ENCODE measurements at regions not wholly inside any gene's neighbourhood (a gene's known extent, or its start where the extent isn't known, plus 50 kb on each side); places are given as distances from the start of the nearest gene placed in this dataset.
"Not testable (repeated sequence)": the region's sequence is repeated elsewhere in the genome, so short reads cannot be mapped to it uniquely, and the experiment has no call there.

DNA sequence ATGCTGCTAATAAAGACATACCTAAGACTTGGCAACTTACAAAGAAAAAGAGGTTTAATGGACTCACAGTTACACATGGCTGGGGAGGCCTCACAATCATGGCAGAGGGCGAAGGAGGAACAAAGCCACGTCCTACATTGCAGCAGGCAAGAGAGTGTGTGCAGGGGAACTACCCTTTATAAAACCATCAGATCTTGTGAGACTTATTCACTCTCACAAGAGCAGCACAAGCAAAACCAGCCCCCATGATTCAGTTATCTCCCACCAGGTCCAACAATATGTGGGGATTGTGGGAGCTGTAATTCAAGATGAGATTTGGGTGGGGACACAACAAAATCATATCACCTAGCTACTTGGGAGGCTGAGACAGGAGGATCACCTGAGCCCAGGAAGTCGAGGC lies 202.4 kb downstream of the FAM43A start:
- DNase-seq, result not testable (repeated sequence)

DNA sequence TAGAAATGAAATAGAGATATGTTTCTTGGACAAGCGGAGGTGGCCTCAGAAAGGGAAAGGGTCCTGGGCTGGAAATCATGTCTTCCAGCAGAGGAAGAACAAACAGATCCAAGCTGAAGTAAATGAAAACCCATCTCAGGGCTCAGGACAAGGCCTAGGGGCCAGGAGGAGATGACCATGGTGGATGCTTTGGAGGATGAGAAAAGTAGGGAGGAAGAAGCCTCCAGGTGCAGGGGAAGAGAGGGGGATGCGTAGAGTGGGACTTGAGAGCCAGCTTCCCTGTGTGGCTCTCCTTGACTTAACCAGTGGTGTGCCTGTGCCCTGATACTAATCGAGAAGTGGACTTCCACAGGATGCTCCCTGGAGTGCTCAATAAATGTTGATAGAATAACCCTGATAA lies 203.2 kb downstream of the FAM43A start:
- DNase-seq, result no peak

DNA sequence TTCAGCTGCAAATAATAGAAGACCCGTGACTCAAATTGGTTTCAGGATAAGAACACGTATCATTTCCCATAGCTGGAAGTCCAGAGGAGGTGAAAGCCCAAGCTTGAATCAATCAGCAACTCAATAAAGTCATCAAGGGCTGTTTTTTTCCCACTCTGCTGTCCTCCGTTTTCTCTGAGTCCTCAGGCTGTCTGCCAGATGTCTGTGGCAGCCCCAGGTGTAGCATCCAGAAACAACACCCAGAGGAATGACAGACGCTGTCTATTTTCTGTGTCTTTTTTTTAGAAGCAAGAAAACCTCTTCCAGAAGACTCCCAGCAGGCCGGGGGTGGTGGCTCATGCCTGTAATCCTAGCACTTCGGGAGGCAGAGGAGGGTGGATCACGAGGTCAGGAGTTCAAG lies 204.4 kb downstream of the FAM43A start:
- no peak for DNase-seq

DNA sequence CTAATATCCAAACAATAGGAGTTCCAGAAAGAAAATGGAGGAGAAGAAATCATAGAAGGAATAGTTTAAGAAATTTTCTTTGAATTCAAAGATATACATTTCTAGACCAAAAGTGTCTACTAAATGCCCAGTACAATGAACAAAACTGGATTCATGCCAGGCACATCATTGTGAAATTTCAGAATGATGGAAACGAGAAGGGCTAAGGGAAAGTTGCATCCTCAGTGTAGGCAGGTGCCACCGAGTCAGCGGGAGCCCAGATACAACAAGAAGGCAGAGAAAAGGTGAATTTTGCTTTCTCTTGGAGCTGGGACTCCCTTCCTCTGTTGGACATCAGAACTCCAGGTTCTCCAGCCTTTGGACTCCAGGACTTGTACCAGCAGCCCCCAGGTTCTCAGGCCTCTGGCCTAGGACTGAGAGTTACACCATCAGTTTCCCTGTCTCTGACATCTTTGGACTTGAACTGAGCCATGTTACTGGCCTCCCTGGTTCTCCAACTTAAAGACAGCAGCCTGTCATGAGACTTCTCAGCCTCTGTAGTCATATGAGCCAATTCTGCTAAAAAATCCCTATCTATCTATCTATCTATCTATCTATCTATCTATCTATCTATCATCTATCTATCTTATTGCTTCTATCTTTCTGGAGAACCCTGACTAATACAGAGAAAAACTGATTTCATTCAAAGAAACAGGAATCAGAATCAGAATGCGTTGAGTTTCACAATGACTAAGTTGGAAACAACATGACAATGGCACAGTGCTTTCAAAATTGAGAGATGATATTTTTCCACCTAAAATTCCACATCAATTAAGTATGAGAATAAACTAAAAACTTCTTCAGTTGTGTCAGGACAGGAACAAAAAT lies 207.7 kb downstream of the FAM43A start:
- DNase-seq, result no peak

DNA sequence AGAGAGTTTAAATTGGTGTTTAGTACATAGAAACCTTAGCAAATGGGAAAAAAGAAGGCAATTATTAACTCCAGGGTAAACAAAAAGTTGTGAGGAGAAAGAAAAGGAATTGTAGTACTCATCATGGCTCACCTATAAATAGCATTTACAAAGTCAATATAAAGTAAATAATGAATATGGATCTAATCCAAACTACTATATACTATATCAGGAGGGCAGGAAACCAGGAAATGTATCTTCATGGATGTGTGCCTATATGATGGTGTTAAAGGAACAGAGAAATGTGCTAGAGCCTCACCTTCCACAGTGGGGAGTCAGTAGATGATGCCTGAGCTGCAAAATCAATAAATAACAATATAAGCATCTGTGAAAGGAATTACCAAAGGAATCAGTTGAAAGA lies 208.9 kb downstream of the FAM43A start:
- no peak for DNase-seq

DNA sequence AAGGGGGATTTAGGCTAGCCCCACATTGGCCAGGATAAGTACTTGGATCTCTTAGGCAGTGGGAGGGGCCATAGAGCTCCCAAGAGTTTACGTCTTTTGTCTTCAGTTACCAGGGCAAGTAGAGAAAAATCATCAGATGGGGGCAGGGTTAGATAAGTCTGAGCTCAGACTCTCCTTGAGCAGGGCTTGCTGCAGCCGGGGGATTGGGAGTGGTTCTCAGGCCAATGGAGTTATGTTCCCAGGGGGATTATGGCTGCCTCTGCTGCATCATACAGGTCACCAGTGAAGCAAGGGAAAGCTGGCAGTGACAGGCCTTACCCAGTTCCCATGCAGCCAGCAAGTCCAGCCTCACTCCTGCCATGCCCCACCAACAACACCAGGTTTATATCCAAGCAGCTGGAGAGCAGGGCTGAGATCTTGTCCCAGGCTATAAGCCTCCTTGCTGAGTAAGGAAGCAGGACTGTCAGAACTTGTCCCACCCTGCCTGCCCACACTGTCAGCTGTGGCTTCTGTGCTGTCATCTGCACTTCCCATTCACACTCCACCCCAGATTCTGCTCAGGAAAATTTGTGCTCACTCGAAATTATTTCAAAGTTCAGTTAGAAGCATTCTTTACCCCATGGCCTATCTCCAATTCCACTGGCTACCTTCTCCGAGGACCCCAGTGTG lies 215.3 kb downstream of the FAM43A start:
- no peak for DNase-seq

DNA sequence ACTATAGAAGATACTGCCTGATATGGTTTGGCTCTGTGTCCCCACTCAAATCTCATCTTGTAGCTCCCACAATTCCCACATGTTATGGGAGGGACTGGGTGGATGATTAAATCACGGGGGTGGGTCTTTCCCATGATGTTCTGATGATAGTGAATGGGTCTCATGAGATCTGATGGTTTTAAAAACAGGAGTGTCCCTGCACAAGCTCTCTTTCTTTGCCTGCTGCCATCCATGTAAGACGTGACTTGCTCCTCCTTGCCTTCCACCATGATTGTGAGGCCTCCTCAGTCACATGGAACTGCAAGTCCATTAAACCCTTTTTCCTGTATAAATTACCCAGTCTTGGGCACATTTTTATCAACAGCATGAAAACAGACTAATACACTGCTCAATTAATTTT lies 217.8 kb downstream of the FAM43A start:
- not testable (repeated sequence) for DNase-seq

DNA sequence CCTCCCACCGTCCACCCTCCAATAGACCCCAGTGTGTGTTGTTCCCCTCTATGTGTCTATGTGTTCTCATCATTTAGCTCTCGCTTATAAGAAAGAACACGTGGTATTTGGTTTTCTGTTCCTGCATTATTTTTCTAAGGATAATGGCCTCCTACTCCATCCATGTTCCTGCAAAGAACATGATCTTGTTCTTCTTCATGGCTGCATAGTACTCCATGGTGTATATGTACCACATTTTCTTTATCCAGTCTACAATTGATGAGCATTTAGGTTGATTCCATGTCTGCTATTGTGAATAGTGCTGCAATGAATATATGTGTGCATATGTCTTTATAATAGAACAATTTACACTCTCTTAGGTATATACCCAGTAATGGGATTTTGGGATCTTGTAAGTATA lies 219.3 kb downstream of the FAM43A start:
- DNase-seq, result not testable (repeated sequence)

DNA sequence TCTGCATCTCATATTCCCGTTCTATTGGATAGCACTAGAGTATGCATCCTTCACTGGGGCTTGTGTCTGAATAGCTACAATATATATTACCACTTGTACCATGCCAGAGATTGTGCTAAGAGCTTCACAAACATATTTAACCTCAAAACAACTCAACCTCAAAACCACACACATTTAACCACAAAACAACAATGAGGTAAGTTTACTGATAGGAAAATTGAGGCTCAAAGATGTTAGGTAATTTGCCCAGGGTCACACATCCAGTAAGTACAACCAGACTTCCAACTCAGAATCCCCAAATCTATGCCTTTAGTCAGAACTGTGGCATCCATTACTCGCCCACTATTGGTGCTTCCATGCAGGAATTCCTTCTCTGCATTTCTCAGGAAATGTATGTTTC lies 220.0 kb downstream of the FAM43A start:
- DNase-seq, result no peak

DNA sequence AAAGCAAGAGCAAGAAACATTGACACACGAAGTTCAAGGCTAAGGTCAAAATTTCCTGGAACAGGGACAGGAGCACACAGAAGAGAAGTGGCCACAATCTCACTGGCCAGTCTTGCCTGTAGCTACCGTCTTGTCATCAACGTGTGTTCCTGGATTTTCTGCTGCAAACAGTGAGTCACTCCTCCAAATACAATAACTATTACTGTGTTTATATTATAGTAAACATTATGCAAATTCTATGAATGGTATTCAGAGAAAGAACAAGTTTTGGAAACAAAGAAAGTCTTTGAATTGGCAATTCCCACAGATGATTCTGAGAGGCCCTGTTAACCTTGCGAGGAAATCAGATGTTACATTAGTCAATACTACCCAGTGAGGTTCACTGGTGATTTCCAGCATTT lies 220.5 kb downstream of the FAM43A start:
- no peak for DNase-seq

DNA sequence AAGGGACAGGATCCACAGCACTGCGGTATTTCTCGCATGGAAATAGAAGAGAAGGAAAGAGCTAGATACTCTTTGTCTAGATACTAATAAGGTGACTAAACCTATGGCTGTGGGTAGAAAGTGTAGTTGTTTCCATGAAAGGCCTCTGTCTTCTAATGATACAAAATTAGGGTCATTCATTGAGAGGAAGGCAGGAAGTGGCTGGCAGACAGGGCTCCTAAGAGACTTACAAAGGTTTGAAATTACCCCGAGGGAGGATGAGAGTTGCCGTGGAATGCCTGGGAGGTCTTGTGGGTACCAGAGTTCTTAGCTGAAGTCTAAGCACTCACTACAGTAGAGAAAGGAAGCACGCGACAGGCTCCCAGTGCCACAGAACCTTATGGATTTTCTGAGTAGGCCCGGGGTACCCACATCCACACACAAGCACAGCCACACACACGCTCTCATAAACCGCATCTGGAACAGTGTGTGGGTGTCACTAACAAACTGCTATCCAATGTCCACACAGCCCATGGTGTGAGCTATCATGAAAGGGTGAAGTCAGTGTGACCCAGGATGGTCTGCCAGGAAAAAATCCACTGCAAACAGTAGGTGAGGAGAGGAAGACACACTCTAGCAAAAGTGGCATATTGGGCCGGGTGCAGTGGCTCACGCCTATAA lies 221.4 kb downstream of the FAM43A start:
- no peak for DNase-seq

DNA sequence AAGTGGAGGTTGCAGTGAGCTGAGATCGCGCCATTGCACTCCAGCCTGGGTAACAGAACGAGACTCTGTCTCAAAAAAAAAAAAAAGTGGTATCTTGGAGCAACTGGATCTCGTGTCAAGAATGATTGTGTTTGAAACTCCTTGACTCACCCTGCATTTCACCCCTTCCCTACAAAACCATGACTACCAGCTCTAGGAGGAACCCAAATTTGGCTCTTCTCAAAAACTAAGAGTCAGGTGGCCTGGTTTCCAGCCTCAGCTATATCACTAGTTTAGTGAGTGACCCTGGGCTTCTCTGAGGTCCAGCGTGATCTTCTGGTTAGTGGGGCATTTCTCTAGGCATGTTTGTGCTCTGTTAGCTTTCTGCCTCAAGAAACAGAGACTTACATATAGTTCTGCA lies 222.1 kb downstream of the FAM43A start:
- DNase-seq, result no peak

DNA sequence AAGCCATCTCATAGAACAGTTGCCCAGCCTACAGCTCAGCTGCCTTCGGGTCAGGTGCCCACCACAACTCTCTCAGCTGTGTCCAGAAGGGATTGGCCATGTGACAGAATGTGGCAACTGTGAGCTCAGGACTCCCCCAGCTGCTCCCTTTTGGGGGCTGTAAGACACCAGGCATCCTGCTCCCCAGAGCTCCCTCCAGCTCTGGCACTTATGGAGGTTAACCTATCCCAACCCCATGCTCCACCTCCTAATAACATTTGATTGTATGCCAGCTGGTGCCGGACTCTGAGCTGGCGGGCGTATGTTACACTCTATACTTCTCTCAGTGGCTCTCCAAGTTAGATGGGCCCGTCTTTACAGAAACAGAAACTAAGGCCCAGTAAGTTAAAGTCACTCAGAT lies 222.8 kb downstream of the FAM43A start:
- DNase-seq, result no peak

DNA sequence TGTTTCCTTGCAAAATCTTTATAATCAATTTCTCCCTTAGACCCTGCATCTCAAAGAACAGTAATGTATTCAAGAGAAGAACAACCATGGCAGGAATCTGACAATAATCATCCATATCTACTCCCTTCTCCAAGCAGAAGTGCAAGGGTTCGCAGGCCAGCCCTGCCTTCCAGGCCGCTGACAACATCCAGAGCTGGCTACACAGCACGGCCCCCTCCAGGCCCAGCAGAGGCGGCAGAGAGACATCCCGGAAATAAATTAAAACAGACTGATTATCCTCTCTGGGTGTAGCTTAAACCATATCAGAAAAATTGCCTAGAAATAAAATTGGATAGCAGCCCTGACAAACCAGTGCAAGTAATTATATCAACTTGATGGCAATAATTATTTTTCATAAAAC lies 223.3 kb downstream of the FAM43A start:
- no peak for DNase-seq

DNA sequence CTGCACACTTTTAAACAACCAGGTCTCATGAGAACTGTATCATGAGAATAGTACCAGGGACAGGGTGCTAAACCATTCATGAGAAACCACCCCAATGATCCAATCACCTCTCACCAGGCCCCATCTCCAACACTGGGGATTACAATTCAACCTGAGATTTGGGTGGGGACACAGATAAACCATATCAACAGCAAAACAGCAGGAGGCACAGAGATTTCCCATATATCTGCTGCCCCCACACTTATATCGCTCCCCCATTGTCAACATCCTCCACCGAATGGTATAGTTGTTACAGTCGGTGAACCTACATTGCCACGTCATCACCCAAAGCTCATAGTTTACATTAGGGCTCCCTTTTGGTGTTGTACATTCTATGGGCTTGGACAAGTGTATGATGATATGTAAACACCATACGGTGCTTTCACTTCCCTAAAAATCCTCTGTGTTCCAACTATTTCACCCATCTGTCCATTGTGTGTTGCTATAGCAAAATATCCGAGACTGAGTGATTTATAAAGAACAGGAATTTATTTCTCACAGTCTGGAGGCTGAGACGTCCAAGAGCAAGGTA lies 224.8 kb downstream of the FAM43A start:
- DNase-seq, result no peak

DNA sequence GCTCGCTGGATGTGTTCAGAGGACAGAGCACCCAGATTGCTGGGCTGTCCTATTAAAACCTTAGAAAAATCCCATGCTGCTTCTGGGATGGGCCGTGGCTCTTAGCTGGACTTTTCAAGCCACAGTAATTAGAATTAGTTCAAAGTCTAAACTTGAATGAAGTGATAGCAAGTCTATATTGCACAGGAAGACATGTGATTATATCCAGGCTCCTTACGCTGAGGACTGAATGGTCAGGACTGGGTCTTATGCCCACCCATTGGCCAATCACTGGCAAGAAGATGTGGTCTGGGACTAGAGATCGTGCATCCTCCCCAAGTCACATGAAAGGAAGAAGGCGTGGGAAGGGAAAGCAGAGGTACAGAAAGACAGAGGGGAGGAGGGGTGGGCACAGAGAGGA lies 227.6 kb downstream of the FAM43A start:
- no peak for DNase-seq

DNA sequence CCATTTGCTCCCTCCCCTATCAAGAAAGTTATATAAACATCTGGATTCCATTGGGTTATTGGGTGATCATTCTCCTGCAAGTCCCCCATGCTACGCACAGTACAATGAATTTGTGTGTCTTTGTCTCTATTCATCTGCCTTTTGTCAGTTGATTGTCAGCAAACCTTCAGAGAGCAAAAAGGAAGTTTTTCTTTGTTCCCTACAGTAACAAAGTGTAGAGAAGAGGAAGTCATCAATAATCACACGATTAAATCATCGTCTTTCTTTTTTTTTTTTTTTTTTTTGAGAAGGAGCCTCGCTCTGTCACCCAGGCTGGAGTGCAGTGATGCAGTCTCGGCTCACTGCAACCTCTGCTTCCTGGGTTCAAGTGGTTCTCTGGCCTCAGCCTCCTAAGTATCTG lies 239.2 kb downstream of the FAM43A start:
- not testable (repeated sequence) for DNase-seq

DNA sequence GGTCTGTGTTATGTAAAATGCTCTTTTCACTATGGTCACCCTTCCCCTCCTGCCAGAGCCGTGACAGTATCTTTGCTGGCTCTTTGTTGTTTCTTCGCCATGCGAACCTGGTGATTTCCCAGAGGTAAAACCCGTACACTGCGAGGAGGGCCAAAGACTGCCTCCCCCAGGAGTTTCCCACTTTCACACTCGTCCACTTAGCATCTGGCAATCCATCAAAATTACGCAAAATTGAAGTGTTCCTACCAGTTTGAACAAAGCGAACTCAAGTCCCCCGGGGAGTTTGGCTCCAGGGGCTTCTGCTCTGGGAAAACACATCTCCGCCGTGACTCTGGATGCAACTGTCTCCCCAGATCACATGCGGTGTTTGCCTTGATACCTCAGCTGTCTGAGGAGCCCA lies 239.9 kb downstream of the FAM43A start:
- DNase-seq, result no peak

DNA sequence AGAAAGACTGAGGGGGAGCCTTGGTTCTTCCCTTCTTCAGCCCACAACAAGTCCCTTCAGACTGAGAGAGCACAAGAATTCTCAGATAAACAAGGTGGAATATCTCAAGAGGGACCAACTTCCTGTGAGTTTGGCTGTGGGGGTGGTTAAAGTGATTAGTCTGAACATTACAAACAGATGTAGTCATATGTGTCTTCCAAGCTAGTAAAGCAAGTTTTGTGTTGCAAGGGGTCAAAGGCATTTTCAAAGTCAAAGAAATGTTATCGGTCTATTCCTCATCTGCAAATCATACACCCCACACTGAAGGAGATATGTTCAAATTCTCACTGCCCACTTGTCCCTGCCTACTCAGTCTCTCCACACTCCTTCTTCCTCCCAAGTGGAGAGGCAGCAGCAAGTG lies 242.5 kb downstream of the FAM43A start:
- no peak for DNase-seq

DNA sequence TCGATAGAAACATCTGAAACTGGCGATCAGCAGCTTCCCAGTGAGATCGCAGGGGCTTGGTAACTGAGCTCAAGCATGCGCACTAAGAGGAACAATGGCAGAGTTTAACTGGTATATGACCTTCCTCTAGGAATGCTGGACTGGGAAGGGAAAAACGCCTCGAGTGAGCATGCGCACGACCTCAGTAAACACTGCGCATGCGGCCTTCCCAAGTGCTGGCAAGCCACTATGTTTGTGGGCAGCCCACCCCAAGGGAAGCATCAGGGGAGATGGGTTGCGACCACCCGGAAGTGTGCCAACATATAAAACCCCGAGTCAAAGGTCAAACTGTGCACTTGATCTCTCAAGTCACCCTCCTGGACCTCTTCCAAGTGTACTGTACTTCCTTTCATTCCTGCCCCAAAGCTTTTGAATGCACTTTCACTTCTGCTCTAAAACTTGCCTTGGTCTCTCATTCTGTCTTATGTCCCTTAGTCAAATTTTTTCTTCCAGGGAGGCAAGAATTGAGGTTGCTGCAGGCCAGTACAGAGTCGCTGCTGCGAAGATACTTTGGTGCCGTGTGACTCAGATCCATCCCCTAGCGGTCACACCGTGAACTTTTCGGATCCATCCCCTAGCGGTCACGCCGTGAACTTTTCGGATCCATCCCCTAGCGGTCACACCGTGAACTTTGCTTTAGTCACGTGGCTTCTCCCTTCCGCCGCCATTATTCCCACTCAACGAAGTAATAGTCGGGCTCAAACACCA lies 243.3 kb downstream of the FAM43A start:
- DNase-seq, result no peak

DNA sequence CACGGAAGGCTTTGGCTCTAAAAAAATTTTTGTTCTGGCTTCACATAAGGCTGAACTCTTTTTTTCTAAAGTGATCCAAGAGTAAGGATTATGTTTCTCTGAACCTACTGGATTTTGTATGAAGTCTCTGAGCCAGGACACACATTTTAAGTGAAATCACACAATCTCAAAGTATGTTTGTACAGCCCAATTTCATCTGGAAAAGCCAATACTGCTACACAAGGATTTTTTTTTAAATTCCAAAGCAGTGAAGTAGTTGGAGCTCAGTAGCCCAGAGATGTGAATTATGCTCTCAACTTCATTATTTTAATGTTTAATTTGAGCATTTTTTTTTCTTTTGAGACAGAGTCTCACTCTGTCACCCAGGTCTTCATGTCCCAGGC lies 243.9 kb downstream of the FAM43A start:
- no peak for DNase-seq

DNA sequence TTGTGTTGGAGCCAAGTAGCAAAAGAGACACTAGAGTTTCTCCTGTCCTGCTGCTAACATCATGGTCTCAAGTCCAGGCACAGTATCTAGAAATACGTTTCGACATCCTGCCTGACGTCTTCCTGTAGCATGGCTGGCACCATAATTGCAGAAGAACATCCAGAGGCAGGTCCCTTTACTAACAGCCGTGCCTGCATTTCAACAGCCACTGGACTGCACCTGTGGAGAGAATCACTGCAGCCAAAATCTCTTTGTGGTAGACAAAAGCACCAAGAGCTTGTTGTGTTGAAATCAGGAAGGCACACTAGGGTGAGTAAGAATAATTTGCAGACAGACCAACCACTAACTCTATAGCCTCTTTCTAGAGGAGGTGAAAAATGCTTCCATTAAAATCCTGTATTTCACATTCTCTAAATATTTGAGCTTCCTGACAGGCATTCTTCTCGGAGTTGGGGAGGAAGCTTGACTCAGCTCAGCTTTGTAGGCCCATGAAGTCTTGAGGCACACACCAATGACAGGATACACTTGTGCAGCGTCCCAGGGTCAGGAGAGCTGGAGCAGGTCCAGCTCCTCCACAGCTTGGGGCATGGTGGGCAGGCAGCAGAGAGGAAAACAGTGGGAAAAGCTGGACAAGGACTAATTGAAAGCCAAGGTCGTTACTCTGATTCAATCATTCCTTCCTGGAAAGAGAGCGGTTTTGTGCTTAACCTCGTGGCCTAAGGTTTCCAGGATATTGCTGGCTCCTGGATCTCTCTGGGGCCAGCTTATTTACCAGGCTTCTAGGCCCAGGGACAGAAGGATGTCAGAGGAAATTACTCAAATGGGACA lies 244.9 kb downstream of the FAM43A start:
- no peak for DNase-seq
